ENCODE measurements at regions not wholly inside any gene's neighbourhood (a gene's known extent, or its start where the extent isn't known, plus 50 kb on each side); places are given as distances from the start of the nearest gene placed in this dataset.
A peak's percentile ranks its signal among the peaks of the same experiment; 100 is the strongest.

- peak overlapping the region; percentile 6; the same call in 1 of the 2 replicates for H3K4me3 ChIP-seq (ENCODE audit: low read depth, low read length)
- no peak for TF ChIP-seq CTCF (IDR thresholded peaks at IDR 0.05; ENCODE audit: low read depth, low read length, missing control alignments)
- no peak for DNase-seq (ENCODE audit: low read depth)
Measured at GRCh38 chr14:22508150-22508457, 80.9 kb downstream of the DAD1 start.

GRCh38 chr14:22506778-22507351 lies 82.2 kb downstream of the DAD1 start:
- no peak for DNase-seq (ENCODE audit: low read depth)
- no peak overlapping the region; the same call in 1 of the 2 replicates for H3K4me3 ChIP-seq (ENCODE audit: low read depth, low read length)
- TF ChIP-seq CTCF (IDR thresholded peaks at IDR 0.05; ENCODE audit: low read depth, low read length, missing control alignments): no peak

GRCh38 chr14:22506378-22506710 lies 82.7 kb downstream of the DAD1 start:
- peak overlapping the region; percentile 2; the same call in 1 of the 2 replicates for H3K4me3 ChIP-seq (ENCODE audit: low read depth, low read length)
- DNase-seq (ENCODE audit: low read depth): no peak
- no peak for TF ChIP-seq CTCF (IDR thresholded peaks at IDR 0.05; ENCODE audit: low read depth, low read length, missing control alignments)

- no peak for TF ChIP-seq CTCF (IDR thresholded peaks at IDR 0.05; ENCODE audit: low read depth, low read length, missing control alignments)
- DNase-seq (ENCODE audit: low read depth): no peak
- 0 out of 2 replicates have a peak overlapping the region, but pooled peaks have one; percentile 2 for H3K4me3 ChIP-seq (ENCODE audit: low read depth, low read length)
Measured at GRCh38 chr14:22505697-22506377, 83.2 kb downstream of the DAD1 start.

GRCh38 chr14:22505309-22505696 lies 83.7 kb downstream of the DAD1 start:
- DNase-seq (ENCODE audit: low read depth): no peak
- no peak for TF ChIP-seq CTCF (IDR thresholded peaks at IDR 0.05; ENCODE audit: low read depth, low read length, missing control alignments)
- H3K4me3 ChIP-seq (ENCODE audit: low read depth, low read length): no peak overlapping the region

GRCh38 chr14:22502551-22502950 lies 86.5 kb downstream of the DAD1 start:
- DNase-seq (ENCODE audit: low read depth): no peak
- TF ChIP-seq CTCF (IDR thresholded peaks at IDR 0.05; ENCODE audit: low read depth, low read length, missing control alignments): no peak
- H3K4me3 ChIP-seq (ENCODE audit: low read depth, low read length): no peak overlapping the region

- DNase-seq (ENCODE audit: low read depth): no peak
- TF ChIP-seq CTCF (IDR thresholded peaks at IDR 0.05; ENCODE audit: low read depth, low read length, missing control alignments): no peak
- H3K4me3 ChIP-seq (ENCODE audit: low read depth, low read length): no peak overlapping the region
Measured at GRCh38 chr14:22502007-22502406, 87.0 kb downstream of the DAD1 start.

Data from GM12864 (cell line).